T-cell (primary cell): ENCODE measurements at regions not wholly inside any gene's neighbourhood (a gene's known extent, or its start where the extent isn't known, plus 50 kb on each side); places are given as distances from the start of the nearest gene placed in this dataset.
"Not testable (repeated sequence)": the region's sequence is repeated elsewhere in the genome, so short reads cannot be mapped to it uniquely, and the experiment has no call there.

ENCODE experiments used
- ATAC-seq, 4 experiments: fragments of 200-7000 bp in 3 of 4; fragments of 150-1000 bp in 1 of 4; cut with Tn5 transposase; replicated peaks in 1 of 4; 1 replicate in 3 of 4; 2 replicates in 1 of 4; pipeline ENCODE4 v1.10.0; 2021; ENCODE audit warnings: moderate library complexity in 3 of 4, mild to moderate bottlenecking in 2 of 4, moderate number of reproducible peaks in 1 of 4
- CTCF ChIA-PET, 2 donors: fragments of 300-600 bp; sonication (Branson Sonifier 250); formaldehyde crosslinking; loops; one replicate each; lab custom pipeline; 2022; ENCODE audit warnings: antibody characterized with exemption in 2 of 2; lab: Charles Lee
- POLR2A ChIA-PET, 2 donors: fragments of 300-600 bp; sonication (Branson Sonifier 250); formaldehyde crosslinking; loops; one replicate each; lab custom pipeline; 2022; ENCODE audit warnings: antibody characterized with exemption in 2 of 2; lab: Charles Lee
- DNase-seq, 35 experiments: peaks; one replicate each; pipeline versions ENCODE4 v3.0.0 to v3.0.0-alpha.2; 2013 to 2023
- H3K27ac ChIP-seq: one replicate; pipeline ENCODE4 v1.5.1; 2013; ENCODE audit warnings: low read length
- H3K27me3 ChIP-seq, 2 experiments: replicated peaks in 1 of 2; 1 replicate in 1 of 2; 2 replicates in 1 of 2; pipeline versions ENCODE4 v1.6.1 to v1.7.0; 2013; ENCODE audit warnings: low read length in 1 of 2, mixed read lengths in 1 of 2; ENCODE audit not compliant: control insufficient read depth in 2 of 2, insufficient read depth in 2 of 2; ENCODE audit errors: extremely low read depth in 1 of 2
- H3K36me3 ChIP-seq, 2 donors: 1 replicate in 1 of 2; 2 replicates in 1 of 2; pipeline versions ENCODE4 v1.6.1 to v1.7.0; 2013; ENCODE audit warnings: low read length in 1 of 2; ENCODE audit not compliant: control insufficient read depth in 2 of 2, insufficient read depth in 1 of 2; ENCODE audit errors: extremely low read depth in 1 of 2
- H3K4me1 ChIP-seq, 2 experiments: 1 replicate in 1 of 2; 2 replicates in 1 of 2; pipeline versions ENCODE4 v1.6.1 to v1.7.0; 2013; ENCODE audit warnings: low read length in 2 of 2, mixed read lengths in 1 of 2; ENCODE audit not compliant: insufficient read depth in 2 of 2, control insufficient read depth in 1 of 2; ENCODE audit errors: extremely low read depth in 1 of 2
- H3K4me3 ChIP-seq, 2 donors: 1 replicate in 1 of 2; 2 replicates in 1 of 2; pipeline versions ENCODE4 v1.5.1 to v1.7.0; 2013; ENCODE audit warnings: mild to moderate bottlenecking in 2 of 2, low read length in 1 of 2, moderate library complexity in 1 of 2; ENCODE audit not compliant: control insufficient read depth in 1 of 2; ENCODE audit errors: extremely low read depth in 1 of 2
- H3K9me3 ChIP-seq: 2 replicates; pipeline ENCODE4 v1.7.0; 2013
- H3K27ac Mint-ChIP-seq, 2 donors: one replicate each; pipeline ENCODE4 v1.8.0; 2020 to 2021; ENCODE audit warnings: mild to moderate bottlenecking in 2 of 2, mixed read lengths in 2 of 2
- H3K27me3 Mint-ChIP-seq, 2 donors: one replicate each; pipeline ENCODE4 v1.8.0; 2021 to 2022; ENCODE audit warnings: mixed read lengths in 2 of 2
- H3K36me3 Mint-ChIP-seq: one replicate; pipeline ENCODE4 v1.8.0; 2021; ENCODE audit warnings: mixed read lengths
- H3K4me1 Mint-ChIP-seq, 3 donors: one replicate each; pipeline ENCODE4 v1.8.0; 2020 to 2022; ENCODE audit warnings: mixed read lengths in 3 of 3, mild to moderate bottlenecking in 1 of 3
- H3K4me3 Mint-ChIP-seq, 3 donors: one replicate each; pipeline ENCODE4 v1.8.0; 2020 to 2022; ENCODE audit warnings: mild to moderate bottlenecking in 3 of 3, mixed read lengths in 3 of 3, moderate library complexity in 3 of 3
- H3K9me3 Mint-ChIP-seq, 3 donors: one replicate each; pipeline ENCODE4 v1.8.0; 2020 to 2022; ENCODE audit warnings: mixed read lengths in 3 of 3
- WGBS: methylation state at CpG from one replicate; pipeline ENCODE4 v1.1.5; 2013; ENCODE audit warnings: missing lambda C conversion rate; ENCODE audit not compliant: insufficient coverage; 5-methylcytosine and 5-hydroxymethylcytosine counted together

- Mint-ChIP-seq H3K27me3 (peaks cover 22 to 24% of the 10 kb centered on the region in 2 donors), H3K4me3 (no peak overlapping the region), H3K27ac (no peak overlapping the region), H3K36me3 (no peaks in the 10 kb centered on the region), H3K9me3 (peaks cover 7 to 21% (median 12%) of the 10 kb centered on the region in 3 donors), H3K4me1 (no peaks in the 10 kb centered on the region)
- H3K4me1 ChIP-seq: no peaks in the 10 kb centered on the region
- H3K4me3 ChIP-seq: no peak overlapping the region
- CTCF ChIA-PET: no interaction called here
- H3K9me3 ChIP-seq: no peaks in the 10 kb centered on the region
- H3K36me3 ChIP-seq: no peaks in the 10 kb centered on the region
- no peak overlapping the region for H3K27ac ChIP-seq
- POLR2A ChIA-PET: interaction anchor here in 1 of 2 donors (0.5 kb wide), 1 partner anchor 571 kb away, joined by 7 read pairs; no protein-coding TSS in a partner anchor
- ATAC-seq: no peak
- no peak for DNase-seq
- WGBS: no CpG with 5 or more reads among the region's 7 CpGs
- peaks cover 0 to 8% of the 10 kb centered on the region in 2 experiments for H3K27me3 ChIP-seq
These were observed 106.0 kb upstream of the CST7 start for GRCh38 chr20:24842918-24843715.

GRCh38 chr20:24850176-24850575 is 98.9 kb upstream of the CST7 start:
- no peaks in the 10 kb centered on the region for H3K4me1 Mint-ChIP-seq
- peaks cover 0 to 14% of the 10 kb centered on the region in 2 experiments for H3K27me3 ChIP-seq
- H3K27me3 Mint-ChIP-seq: peaks cover 15 to 19% of the 10 kb centered on the region in 2 donors
- no peak for ATAC-seq
- H3K9me3 ChIP-seq: no peaks in the 10 kb centered on the region
- H3K36me3 Mint-ChIP-seq: no peaks in the 10 kb centered on the region
- WGBS: 86% methylated on average over 2 of the region's 5 CpGs
- H3K9me3 Mint-ChIP-seq: peaks cover 16 to 40% (median 25%) of the 10 kb centered on the region in 3 donors
- no peak for DNase-seq
- H3K27ac ChIP-seq: no peak overlapping the region
- no peak overlapping the region for H3K27ac Mint-ChIP-seq
- POLR2A ChIA-PET: interaction anchor here in 1 of 2 donors (0.6 kb wide), 1 partner anchor 9 kb away, joined by 3 read pairs; no protein-coding TSS in a partner anchor
- no peak overlapping the region for H3K4me3 Mint-ChIP-seq
- CTCF ChIA-PET: no interaction called here
- H3K4me3 ChIP-seq: no peak overlapping the region
- H3K4me1 ChIP-seq: no peaks in the 10 kb centered on the region
- no peaks in the 10 kb centered on the region for H3K36me3 ChIP-seq

DNA sequence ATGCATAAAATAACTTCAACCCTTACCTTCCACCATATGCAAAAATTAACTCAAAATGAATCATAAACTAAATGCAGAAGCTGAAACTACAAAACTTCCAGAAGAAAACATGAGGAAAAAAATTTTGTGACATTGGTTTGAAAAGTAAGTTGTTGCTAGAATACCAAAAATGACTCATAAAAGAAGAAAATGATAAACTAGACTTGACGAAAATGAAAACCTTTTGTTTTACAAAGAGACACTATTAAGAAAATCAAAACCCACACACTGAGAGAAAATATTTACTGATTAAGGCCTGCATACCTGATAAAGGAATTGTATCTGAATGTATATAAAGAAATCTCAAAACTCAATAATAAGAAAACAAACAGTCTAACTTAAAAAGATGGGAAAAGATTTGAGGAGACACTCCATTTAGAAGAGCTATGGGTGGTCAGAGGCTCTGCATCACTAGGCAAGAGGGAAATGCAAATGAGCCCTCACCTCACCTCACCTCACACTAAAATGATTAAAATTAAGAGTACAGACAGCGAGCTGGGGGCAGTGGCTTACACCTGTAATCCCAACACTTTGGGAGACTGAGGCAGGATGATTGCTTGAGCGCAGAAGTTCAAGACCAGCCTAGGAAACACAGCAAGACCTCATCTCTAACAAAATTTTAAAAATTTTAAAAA is 97.6 kb upstream of the CST7 start:
- ATAC-seq (no peak), DNase-seq (no peak)
- H3K4me1 Mint-ChIP-seq: no peaks in the 10 kb centered on the region
- Histone ChIP-seq H3K36me3 (no peaks in the 10 kb centered on the region), H3K27ac (no peak overlapping the region), H3K4me3 (no peak overlapping the region), H3K4me1 (no peaks in the 10 kb centered on the region), H3K27me3 (peaks cover 0 to 16% of the 10 kb centered on the region in 2 experiments), H3K9me3 (no peaks in the 10 kb centered on the region)
- ChIA-PET POLR2A (interaction anchor here in 1 of 2 donors (0.7 kb wide), 1 partner anchor 25 kb away, joined by 6 read pairs; no protein-coding TSS in a partner anchor), CTCF (no interaction called here)
- H3K36me3 Mint-ChIP-seq: no peaks in the 10 kb centered on the region
- WGBS: no CpG with 5 or more reads among the region's 3 CpGs
- peaks cover 15 to 19% of the 10 kb centered on the region in 2 donors for H3K27me3 Mint-ChIP-seq
- H3K9me3 Mint-ChIP-seq: peaks cover 16 to 37% (median 19%) of the 10 kb centered on the region in 3 donors
- H3K27ac Mint-ChIP-seq: no peak overlapping the region
- no peak overlapping the region for H3K4me3 Mint-ChIP-seq

DNA sequence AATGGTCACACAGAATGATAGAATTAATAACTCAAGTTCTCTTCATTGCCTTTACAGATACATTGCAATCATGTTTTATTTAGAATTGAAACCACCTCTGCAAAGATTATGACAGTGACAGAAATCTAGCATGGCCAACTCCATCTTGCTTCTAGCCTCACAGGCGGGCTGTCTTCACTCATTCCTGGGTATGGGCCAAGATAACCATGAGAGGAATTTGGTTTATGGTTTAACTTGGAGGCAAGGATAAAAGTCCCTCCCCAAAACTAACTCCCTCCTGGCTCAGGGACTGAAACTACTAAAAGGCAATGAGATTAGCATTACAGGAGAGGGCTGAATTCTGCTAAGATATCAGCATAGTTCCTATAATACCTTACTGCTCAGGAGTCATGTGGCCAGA is 95.2 kb upstream of the CST7 start:
- Histone ChIP-seq H3K36me3 (no peaks in the 10 kb centered on the region), H3K4me1 (peaks cover 0 to 7% of the 10 kb centered on the region in 2 experiments), H3K9me3 (no peaks in the 10 kb centered on the region), H3K27ac (no peak overlapping the region), H3K27me3 (peaks cover 0 to 25% of the 10 kb centered on the region in 2 experiments), H3K4me3 (no peak overlapping the region)
- no peak overlapping the region for H3K27ac Mint-ChIP-seq
- no peak overlapping the region for H3K4me3 Mint-ChIP-seq
- H3K36me3 Mint-ChIP-seq: no peaks in the 10 kb centered on the region
- H3K4me1 Mint-ChIP-seq: peaks cover 10 to 11% (median 11%) of the 10 kb centered on the region in 3 donors
- POLR2A ChIA-PET: no interaction called here
- WGBS: no CpG with 5 or more reads among the region's 1 CpG
- ATAC-seq (no peak), DNase-seq (no peak)
- CTCF ChIA-PET: no interaction called here
- peaks cover 7 to 26% (median 9%) of the 10 kb centered on the region in 3 donors for H3K9me3 Mint-ChIP-seq
- peaks cover 15 to 19% of the 10 kb centered on the region in 2 donors for H3K27me3 Mint-ChIP-seq

DNA sequence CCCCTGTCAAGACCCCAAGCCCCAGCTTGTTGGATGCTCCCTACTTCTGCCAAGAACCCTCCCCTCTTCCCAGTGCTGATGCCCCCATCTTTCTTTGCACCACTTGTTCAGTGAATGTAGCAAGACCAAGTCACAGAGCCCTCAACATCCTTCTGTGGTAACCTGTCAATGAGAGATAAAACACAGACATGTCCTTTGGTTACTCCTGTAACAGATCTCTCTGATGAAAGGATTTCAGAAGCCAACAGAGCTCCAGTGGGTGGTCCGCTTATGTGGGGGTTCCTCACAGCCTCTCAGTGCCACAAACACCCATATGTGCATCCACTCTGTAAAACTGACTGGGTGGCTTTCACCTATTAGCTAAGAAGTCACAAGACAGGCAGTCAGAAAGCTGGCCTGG is 93.2 kb upstream of the CST7 start:
- Histone ChIP-seq H3K27ac (no peak overlapping the region), H3K4me3 (no peak overlapping the region), H3K9me3 (no peaks in the 10 kb centered on the region), H3K36me3 (no peaks in the 10 kb centered on the region), H3K27me3 (peaks cover 0 to 26% of the 10 kb centered on the region in 2 experiments), H3K4me1 (peaks cover 0 to 17% of the 10 kb centered on the region in 2 experiments)
- no peak for DNase-seq
- Mint-ChIP-seq H3K4me1 (peaks cover 12 to 23% (median 21%) of the 10 kb centered on the region in 3 donors), H3K36me3 (no peaks in the 10 kb centered on the region), H3K27me3 (peaks cover 21% of the 10 kb centered on the region in 2 donors), H3K4me3 (no peak overlapping the region), H3K9me3 (peaks cover 3 to 19% (median 7%) of the 10 kb centered on the region in 3 donors), H3K27ac (no peak overlapping the region)
- WGBS: 60% methylated on average over 1 of the region's 1 CpG
- ChIA-PET CTCF (no interaction called here), POLR2A (no interaction called here)
- no peak for ATAC-seq

DNA sequence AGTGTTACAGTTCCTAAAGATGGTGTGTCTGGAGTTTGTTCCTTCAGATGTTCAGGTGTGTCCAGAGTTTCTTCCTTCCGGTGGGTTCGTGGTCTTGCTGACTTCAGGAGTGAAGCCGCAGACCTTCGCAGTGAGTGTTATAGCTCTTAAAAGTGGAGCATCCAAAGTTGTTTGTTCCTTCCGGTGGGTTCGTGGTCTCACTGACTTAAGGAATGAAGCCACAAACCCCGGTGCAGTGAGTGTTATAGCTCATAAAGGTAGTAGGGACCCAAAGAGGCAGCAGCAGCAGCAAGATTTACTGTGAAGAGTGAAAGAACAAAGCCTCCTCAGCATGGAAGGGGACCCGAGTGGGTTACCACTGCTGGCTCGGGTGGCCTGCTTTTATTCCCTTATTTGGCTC is 90.6 kb upstream of the CST7 start:
- 30% methylated on average over 9 of the region's 9 CpGs for WGBS
- Mint-ChIP-seq H3K9me3 (peaks cover 3 to 15% (median 7%) of the 10 kb centered on the region in 3 donors), H3K27me3 (peaks cover 12 to 13% of the 10 kb centered on the region in 2 donors), H3K4me3 (peak overlapping the region in 1 of 3 donors; percentile 19), H3K4me1 (peaks cover 12 to 23% (median 21%) of the 10 kb centered on the region in 3 donors)
- H3K27ac ChIP-seq, H3K4me3 ChIP-seq, H3K27ac Mint-ChIP-seq, H3K36me3 ChIP-seq, H3K36me3 Mint-ChIP-seq, H3K9me3 ChIP-seq, CTCF ChIA-PET, ATAC-seq: not testable (repeated sequence)
- POLR2A ChIA-PET: interaction anchor here in 1 of 2 donors (0.6 kb wide), 1 partner anchor 8 kb away, joined by 3 read pairs; no protein-coding TSS in a partner anchor
- DNase-seq: peak in 1 of 35 experiments; percentile 8
- Histone ChIP-seq H3K4me1 (peaks cover 0 to 17% of the 10 kb centered on the region in 2 experiments), H3K27me3 (peaks cover 0 to 27% of the 10 kb centered on the region in 2 experiments)
